Breast epithelium (tissue), 4 donors: ENCODE measurements at regions not wholly inside any gene's neighbourhood (a gene's known extent, or its start where the extent isn't known, plus 50 kb on each side); places are given as distances from the start of the nearest gene placed in this dataset.

Experiments
- DNase-seq, 2 donors: peaks; one replicate each; pipeline ENCODE4 v3.0.0-alpha.2; 2019; ENCODE audit warnings: low spot score in 2 of 2
- H3K27ac ChIP-seq, 2 donors: fragments of 200-600 bp; sonication (generic) in 1 of 2; one replicate each; pipeline ENCODE4 v1.5.1; 2016 to 2019; ENCODE audit warnings: mild to moderate bottlenecking in 1 of 2
- H3K27me3 ChIP-seq, 2 donors: fragments of 200-600 bp; sonication (generic) in 1 of 2; one replicate each; pipeline versions ENCODE4 v1.5.1 to v1.6.0; 2017 to 2019; ENCODE audit warnings: control low read depth in 1 of 2, mild to moderate bottlenecking in 1 of 2
- H3K36me3 ChIP-seq: fragments of 200-600 bp; one replicate; pipeline ENCODE4 v1.5.1; 2019
- H3K4me1 ChIP-seq, 2 donors: fragments of 200-600 bp; sonication (generic); one replicate each; pipeline ENCODE4 v1.5.1; 2016 to 2019; ENCODE audit warnings: control low read depth in 1 of 2
- H3K4me3 ChIP-seq, 3 donors: fragments of 200-600 bp; sonication (generic); 1 replicate in 2 of 3; 2 replicates in 1 of 3; pipeline ENCODE4 v1.5.1; 2016 to 2019; ENCODE audit warnings: mild to moderate bottlenecking in 3 of 3, moderate library complexity in 2 of 3
- H3K9me3 ChIP-seq, 2 donors: fragments of 200-600 bp; sonication (generic) in 1 of 2; one replicate each; pipeline ENCODE4 v1.5.1; 2016 to 2019; ENCODE audit warnings: control low read depth in 1 of 2
- POLR2A ChIP-seq: fragments of 450-650 bp; IDR thresholded peaks from one replicate; pipeline ENCODE4 v1.6.1; 2016; ENCODE audit warnings: antibody characterized with exemption, mild to moderate bottlenecking, moderate library complexity
- POLR2AphosphoS5 ChIP-seq, 3 donors: sonication (generic); formaldehyde crosslinking; IDR thresholded peaks; one replicate each; pipeline ENCODE4 v1.6.1; 2017; ENCODE audit warnings: antibody characterized with exemption in 3 of 3
- intact Hi-C: fragments of 100-400 bp; cut with DNase I; formaldehyde crosslinking; loops from one replicate; pipeline ENCODE4 v1.15.1; 2023; ENCODE audit warnings: low total_unique reads
- TF ChIP-seq, protein P1 (sequence below), 3 donors: fragments of 450-650 bp; IDR thresholded peaks; one replicate each; pipeline ENCODE4 v1.5.1; 2016 to 2017; ENCODE audit warnings: antibody characterized with exemption in 3 of 3, mild to moderate bottlenecking in 3 of 3, moderate library complexity in 3 of 3

- Histone ChIP-seq H3K9me3 (peaks cover 0 to 2% of the 10 kb centered on the region in 2 donors), H3K4me1 (no peaks in the 10 kb centered on the region), H3K4me3 (peak overlapping the region; percentile 9 to 53 (median 34)), H3K36me3 (no peaks in the 10 kb centered on the region), H3K27me3 (no peaks in the 10 kb centered on the region), H3K27ac (peak overlapping the region; percentile 89 to 92)
- peak in 1 of 3 donors; percentile 38 for TF ChIP-seq POLR2AphosphoS5 (IDR thresholded peaks at IDR 0.05)
- TF ChIP-seq, protein P1, sequence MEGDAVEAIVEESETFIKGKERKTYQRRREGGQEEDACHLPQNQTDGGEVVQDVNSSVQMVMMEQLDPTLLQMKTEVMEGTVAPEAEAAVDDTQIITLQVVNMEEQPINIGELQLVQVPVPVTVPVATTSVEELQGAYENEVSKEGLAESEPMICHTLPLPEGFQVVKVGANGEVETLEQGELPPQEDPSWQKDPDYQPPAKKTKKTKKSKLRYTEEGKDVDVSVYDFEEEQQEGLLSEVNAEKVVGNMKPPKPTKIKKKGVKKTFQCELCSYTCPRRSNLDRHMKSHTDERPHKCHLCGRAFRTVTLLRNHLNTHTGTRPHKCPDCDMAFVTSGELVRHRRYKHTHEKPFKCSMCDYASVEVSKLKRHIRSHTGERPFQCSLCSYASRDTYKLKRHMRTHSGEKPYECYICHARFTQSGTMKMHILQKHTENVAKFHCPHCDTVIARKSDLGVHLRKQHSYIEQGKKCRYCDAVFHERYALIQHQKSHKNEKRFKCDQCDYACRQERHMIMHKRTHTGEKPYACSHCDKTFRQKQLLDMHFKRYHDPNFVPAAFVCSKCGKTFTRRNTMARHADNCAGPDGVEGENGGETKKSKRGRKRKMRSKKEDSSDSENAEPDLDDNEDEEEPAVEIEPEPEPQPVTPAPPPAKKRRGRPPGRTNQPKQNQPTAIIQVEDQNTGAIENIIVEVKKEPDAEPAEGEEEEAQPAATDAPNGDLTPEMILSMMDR (IDR thresholded peaks at IDR 0.05) = no peak
- DNase-seq = peak in 1 of 2 donors; percentile 89
- intact Hi-C loops = no loop called here
Observed at GRCh38 chr5:2007878-2008501, 125.3 kb upstream of the IRX4 start.

DNA sequence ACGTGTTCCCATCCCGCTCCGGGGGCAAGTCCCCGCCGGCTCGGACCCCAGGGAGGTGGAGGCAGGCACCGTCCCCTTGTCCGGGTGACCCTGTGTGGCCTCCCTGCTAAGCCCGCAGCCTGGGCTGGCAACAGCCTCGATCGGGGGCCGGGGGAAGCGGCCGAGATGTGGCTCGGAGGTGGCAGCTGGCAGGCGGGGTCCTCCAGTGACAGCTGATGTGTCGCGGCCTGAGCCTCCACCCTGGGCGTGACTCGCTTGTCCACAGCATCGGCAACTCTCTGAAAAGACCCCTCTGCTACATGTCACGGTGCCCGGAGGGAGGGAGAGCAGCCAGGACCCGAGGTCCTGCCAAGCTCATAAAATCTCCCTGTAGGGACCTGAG is 124.8 kb upstream of the IRX4 start:
- H3K4me3 ChIP-seq = peak overlapping the region; percentile 9 to 53 (median 34)
- no peaks in the 10 kb centered on the region for H3K36me3 ChIP-seq
- peak in 1 of 2 donors; percentile 27 for DNase-seq
- peak overlapping the region; percentile 89 to 92 for H3K27ac ChIP-seq
- TF ChIP-seq POLR2A (no peak), POLR2AphosphoS5 (IDR thresholded peaks at IDR 0.05) (no peak)
- TF ChIP-seq, protein P1 (IDR thresholded peaks at IDR 0.05) = no peak
- H3K9me3 ChIP-seq = peaks cover 0 to 2% of the 10 kb centered on the region in 2 donors
- no peaks in the 10 kb centered on the region for H3K4me1 ChIP-seq
- intact Hi-C loops = no loop called here
- no peaks in the 10 kb centered on the region for H3K27me3 ChIP-seq

DNA sequence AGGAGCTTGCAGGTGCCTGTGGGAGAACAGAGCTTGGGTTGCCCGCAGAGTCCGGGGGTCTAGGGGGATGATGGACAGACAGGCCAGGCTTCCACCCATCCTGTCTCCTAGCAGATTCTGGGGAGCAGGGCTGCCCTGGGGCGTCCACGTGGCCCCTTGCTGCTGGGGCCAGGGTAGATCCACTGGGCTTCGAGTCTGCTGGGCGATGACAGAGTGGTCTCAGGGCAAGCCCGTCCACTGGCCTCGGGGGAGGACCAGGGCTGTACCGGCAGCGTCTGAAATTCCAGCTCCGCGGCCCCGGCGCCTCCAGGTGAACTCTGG is 124.2 kb upstream of the IRX4 start:
- peaks cover 0 to 2% of the 10 kb centered on the region in 2 donors for H3K9me3 ChIP-seq
- H3K27me3 ChIP-seq = no peaks in the 10 kb centered on the region
- peak overlapping the region; percentile 89 to 92 for H3K27ac ChIP-seq
- TF ChIP-seq, protein P1 (IDR thresholded peaks at IDR 0.05) = no peak
- TF ChIP-seq POLR2AphosphoS5 (IDR thresholded peaks at IDR 0.05) (no peak), POLR2A (no peak)
- no peak for DNase-seq
- H3K4me1 ChIP-seq = no peaks in the 10 kb centered on the region
- H3K4me3 ChIP-seq = no peak overlapping the region
- H3K36me3 ChIP-seq = no peaks in the 10 kb centered on the region
- intact Hi-C loops = no loop called here

GRCh38 chr5:2006193-2006970 is 123.7 kb upstream of the IRX4 start:
- H3K4me3 ChIP-seq = no peak overlapping the region
- peaks cover 0 to 2% of the 10 kb centered on the region in 2 donors for H3K9me3 ChIP-seq
- H3K27me3 ChIP-seq = no peaks in the 10 kb centered on the region
- DNase-seq = no peak
- no peaks in the 10 kb centered on the region for H3K36me3 ChIP-seq
- intact Hi-C loops = no loop called here
- peak overlapping the region; percentile 89 to 92 for H3K27ac ChIP-seq
- H3K4me1 ChIP-seq = no peaks in the 10 kb centered on the region
- no peak for TF ChIP-seq POLR2A
- TF ChIP-seq, protein P1 (IDR thresholded peaks at IDR 0.05) = no peak
- TF ChIP-seq POLR2AphosphoS5 (IDR thresholded peaks at IDR 0.05) = no peak
